HL-60 (cell line): ENCODE measurements at regions not wholly inside any gene's neighbourhood (a gene's known extent, or its start where the extent isn't known, plus 50 kb on each side); places are given as distances from the start of the nearest gene placed in this dataset.

Experiments
- DNase-seq, 2 experiments: peaks; one replicate each; pipeline ENCODE4 v3.0.0-alpha.2; 2010 to 2020; ENCODE audit warnings: low read depth in 1 of 2, low spot score in 1 of 2
- H3K27ac ChIP-seq: fragments of 250-450 bp; sonication (Bioruptor Pico); replicated peaks from 2 replicates; pipeline ENCODE4 v1.5.1; 2020; ENCODE audit warnings: mild to moderate bottlenecking, moderate library complexity
- H3K27me3 ChIP-seq: fragments of 250-450 bp; sonication (Bioruptor Pico); 2 replicates; pipeline ENCODE4 v1.5.1; 2021; ENCODE audit warnings: mild to moderate bottlenecking, moderate library complexity; ENCODE audit not compliant: insufficient read depth, poor library complexity, severe bottlenecking
- H3K4me3 ChIP-seq: replicated peaks from 2 replicates; pipeline ENCODE4 v1.5.1; 2011; ENCODE audit warnings: mild to moderate bottlenecking, control low read depth, low read length; ENCODE audit not compliant: insufficient read depth
- GABPA ChIP-seq: IDR thresholded peaks from 2 replicates; pipeline ENCODE4 v1.6.1; 2012; ENCODE audit warnings: low read depth
- POLR2AphosphoS5 ChIP-seq: IDR thresholded peaks from 2 replicates; pipeline ENCODE4 v1.6.1; 2012; ENCODE audit warnings: low read depth
- SPI1 ChIP-seq: IDR thresholded peaks from 2 replicates; pipeline ENCODE4 v1.6.1; 2012; ENCODE audit warnings: low read depth, mild to moderate bottlenecking, borderline replicate concordance
- TF ChIP-seq, protein P1 (sequence below): IDR thresholded peaks from 2 replicates; pipeline ENCODE4 v1.6.1; 2012; ENCODE audit warnings: low read depth; ENCODE audit not compliant: insufficient replicate concordance
- TF ChIP-seq, protein P2 (sequence below): IDR thresholded peaks from one replicate; pipeline ENCODE4 v1.5.1; 2011; ENCODE audit warnings: low read length, control low read depth, inconsistent platforms; ENCODE audit not compliant: insufficient read depth

DNA sequence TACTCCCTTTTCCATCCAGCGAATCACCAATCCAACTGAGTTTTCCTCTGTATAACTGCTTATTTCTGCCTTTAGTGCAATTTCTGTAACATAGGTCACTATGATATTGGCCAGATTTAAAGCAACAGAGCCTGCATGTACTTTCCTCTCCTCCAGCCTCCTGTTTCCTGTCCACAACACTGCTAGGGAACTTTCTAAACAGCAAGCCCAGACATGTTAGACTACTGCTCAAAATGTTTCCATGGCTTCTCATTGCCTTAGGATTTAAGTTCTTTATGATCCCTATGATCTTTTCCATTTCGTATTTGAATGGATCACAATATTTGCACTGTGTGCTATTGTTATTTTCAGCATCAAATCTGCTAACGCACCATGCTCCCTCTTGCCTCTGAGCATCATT, 481.7 kb upstream of the SLC10A2 start:
- Histone ChIP-seq H3K27me3 (no peaks in the 10 kb centered on the region), H3K4me3 (no peak overlapping the region), H3K27ac (no peak overlapping the region)
- TF ChIP-seq POLR2AphosphoS5 = no peak
- TF ChIP-seq, protein P1, sequence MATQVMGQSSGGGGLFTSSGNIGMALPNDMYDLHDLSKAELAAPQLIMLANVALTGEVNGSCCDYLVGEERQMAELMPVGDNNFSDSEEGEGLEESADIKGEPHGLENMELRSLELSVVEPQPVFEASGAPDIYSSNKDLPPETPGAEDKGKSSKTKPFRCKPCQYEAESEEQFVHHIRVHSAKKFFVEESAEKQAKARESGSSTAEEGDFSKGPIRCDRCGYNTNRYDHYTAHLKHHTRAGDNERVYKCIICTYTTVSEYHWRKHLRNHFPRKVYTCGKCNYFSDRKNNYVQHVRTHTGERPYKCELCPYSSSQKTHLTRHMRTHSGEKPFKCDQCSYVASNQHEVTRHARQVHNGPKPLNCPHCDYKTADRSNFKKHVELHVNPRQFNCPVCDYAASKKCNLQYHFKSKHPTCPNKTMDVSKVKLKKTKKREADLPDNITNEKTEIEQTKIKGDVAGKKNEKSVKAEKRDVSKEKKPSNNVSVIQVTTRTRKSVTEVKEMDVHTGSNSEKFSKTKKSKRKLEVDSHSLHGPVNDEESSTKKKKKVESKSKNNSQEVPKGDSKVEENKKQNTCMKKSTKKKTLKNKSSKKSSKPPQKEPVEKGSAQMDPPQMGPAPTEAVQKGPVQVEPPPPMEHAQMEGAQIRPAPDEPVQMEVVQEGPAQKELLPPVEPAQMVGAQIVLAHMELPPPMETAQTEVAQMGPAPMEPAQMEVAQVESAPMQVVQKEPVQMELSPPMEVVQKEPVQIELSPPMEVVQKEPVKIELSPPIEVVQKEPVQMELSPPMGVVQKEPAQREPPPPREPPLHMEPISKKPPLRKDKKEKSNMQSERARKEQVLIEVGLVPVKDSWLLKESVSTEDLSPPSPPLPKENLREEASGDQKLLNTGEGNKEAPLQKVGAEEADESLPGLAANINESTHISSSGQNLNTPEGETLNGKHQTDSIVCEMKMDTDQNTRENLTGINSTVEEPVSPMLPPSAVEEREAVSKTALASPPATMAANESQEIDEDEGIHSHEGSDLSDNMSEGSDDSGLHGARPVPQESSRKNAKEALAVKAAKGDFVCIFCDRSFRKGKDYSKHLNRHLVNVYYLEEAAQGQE = no peak
- TF ChIP-seq, protein P2, sequence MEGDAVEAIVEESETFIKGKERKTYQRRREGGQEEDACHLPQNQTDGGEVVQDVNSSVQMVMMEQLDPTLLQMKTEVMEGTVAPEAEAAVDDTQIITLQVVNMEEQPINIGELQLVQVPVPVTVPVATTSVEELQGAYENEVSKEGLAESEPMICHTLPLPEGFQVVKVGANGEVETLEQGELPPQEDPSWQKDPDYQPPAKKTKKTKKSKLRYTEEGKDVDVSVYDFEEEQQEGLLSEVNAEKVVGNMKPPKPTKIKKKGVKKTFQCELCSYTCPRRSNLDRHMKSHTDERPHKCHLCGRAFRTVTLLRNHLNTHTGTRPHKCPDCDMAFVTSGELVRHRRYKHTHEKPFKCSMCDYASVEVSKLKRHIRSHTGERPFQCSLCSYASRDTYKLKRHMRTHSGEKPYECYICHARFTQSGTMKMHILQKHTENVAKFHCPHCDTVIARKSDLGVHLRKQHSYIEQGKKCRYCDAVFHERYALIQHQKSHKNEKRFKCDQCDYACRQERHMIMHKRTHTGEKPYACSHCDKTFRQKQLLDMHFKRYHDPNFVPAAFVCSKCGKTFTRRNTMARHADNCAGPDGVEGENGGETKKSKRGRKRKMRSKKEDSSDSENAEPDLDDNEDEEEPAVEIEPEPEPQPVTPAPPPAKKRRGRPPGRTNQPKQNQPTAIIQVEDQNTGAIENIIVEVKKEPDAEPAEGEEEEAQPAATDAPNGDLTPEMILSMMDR = no peak
- no peak for TF ChIP-seq SPI1
- no peak for TF ChIP-seq GABPA
- DNase-seq = no peak

DNA sequence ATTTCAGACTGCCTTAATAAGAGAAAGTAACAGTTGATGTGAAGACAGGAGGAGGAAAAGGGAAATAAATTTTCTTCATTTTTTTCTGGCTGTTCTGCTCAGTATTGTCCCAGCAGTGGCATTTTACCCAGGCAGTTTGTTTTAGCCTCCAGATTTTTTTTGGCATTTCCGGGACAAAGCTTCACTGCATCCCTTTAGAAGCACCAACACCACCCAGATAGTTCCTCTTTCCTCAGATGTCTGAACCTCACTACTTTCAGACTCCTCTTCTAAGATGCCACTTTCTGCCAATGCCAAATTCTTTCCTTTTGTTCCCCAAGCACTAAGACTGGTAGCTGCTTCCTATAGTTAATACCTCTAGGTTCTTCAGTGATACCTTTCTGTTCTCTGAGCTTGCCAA, 480.1 kb upstream of the SLC10A2 start:
- Histone ChIP-seq H3K27ac (no peak overlapping the region), H3K27me3 (no peaks in the 10 kb centered on the region)
- TF ChIP-seq GABPA (no peak), POLR2AphosphoS5 (no peak), SPI1 (no peak)
- TF ChIP-seq, protein P2 = no peak
- TF ChIP-seq, protein P1 = no peak

DNA sequence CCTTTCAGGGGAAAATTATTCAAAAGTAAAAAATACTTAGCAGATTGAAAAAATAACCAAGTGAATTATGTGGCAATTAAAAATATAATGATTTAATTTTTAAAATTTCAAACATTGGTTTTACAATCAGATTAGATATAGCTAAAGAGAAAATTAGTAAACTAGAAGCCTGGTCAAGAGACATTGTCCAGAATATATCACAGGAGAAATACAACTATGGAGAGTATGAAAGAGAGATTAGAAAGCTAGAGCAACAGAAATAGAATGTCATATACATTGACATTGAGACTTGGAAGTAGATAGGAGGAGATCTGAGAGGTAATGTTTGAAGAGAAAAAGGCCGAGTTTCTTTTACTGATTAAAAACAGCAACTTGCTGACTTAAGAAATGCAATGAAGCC, 476.4 kb upstream of the SLC10A2 start:
- DNase-seq = no peak
- no peak for TF ChIP-seq SPI1
- TF ChIP-seq, protein P2 = no peak
- no peak for TF ChIP-seq GABPA
- TF ChIP-seq, protein P1 = no peak
- TF ChIP-seq POLR2AphosphoS5 = no peak
- H3K4me3 ChIP-seq = no peak overlapping the region
- H3K27ac ChIP-seq = no peak overlapping the region
- H3K27me3 ChIP-seq = no peaks in the 10 kb centered on the region

More for the DNA sequence above, 480.1 kb upstream of the SLC10A2 start:
- no peak overlapping the region for H3K4me3 ChIP-seq
- DNase-seq = no peak
